K562 (cell line): ENCODE measurements at regions not wholly inside any gene's neighbourhood (a gene's known extent, or its start where the extent isn't known, plus 50 kb on each side); places are given as distances from the start of the nearest gene placed in this dataset.

ENCODE experiments used
- ATAC-seq: fragments of 200-7000 bp; cut with Tn5 transposase; 3 replicates; pipeline ENCODE4 v1.9.1; 2020; ENCODE audit warnings: moderate library complexity
- BruUV-seq: library from RNA; stranded (reverse); fragments of 400-500 nt; replicated peaks from 2 replicates; lab custom pipeline; 2021; lab: Mats Ljungman, UMichigan
- CTCF ChIA-PET: fragments of 300-600 bp; formaldehyde crosslinking; extraction: SDS; loops from one replicate; lab custom pipeline; 2021; ENCODE audit warnings: low intra/inter-chr PET ratio; lab: Yijun Ruan, JAX
- POLR2A ChIA-PET: fragments of 300-600, 350-650 bp; sonication (Branson Sonifier 250); formaldehyde crosslinking; extraction: SDS; loops from one replicate; lab custom pipeline; 2021; ENCODE audit warnings: antibody characterized with exemption, inconsistent platforms; lab: Yijun Ruan, JAX
- DNase-seq, 4 experiments: peaks; one replicate each; pipeline versions ENCODE4 v3.0.0 to v3.0.0-alpha.2; 2011 to 2018; ENCODE audit warnings: low spot score in 3 of 4, mixed read lengths in 3 of 4; ENCODE audit errors: extremely low read depth in 1 of 4
- FAIRE-seq: peaks from 2 replicates; lab custom pipeline; 2011; peaks lifted over from hg19 to GRCh38; lab: Jason Lieb, UNC
- H2AFZ ChIP-seq: 2 replicates; pipeline ENCODE4 v1.6.0; 2011; ENCODE audit warnings: low read depth, low read length, control low read depth, inconsistent platforms
- H3K27ac ChIP-seq: fragments of 200-600 bp; 3 replicates; pipeline ENCODE4 v1.8.0; 2011; ENCODE audit warnings: low read depth, mild to moderate bottlenecking, control low read depth, inconsistent platforms, low read length, moderate library complexity, mixed read lengths; ENCODE audit errors: extremely low read depth
- H3K27me3 ChIP-seq, 2 experiments: fragments of 300-600 bp in 1 of 2; 2 replicates in 1 of 2; 3 replicates in 1 of 2; pipeline versions ENCODE4 v1.6.0 to v1.8.0; 2011; ENCODE audit warnings: inconsistent platforms in 2 of 2, low read length in 2 of 2, mild to moderate bottlenecking in 1 of 2, mixed read lengths in 1 of 2, moderate library complexity in 1 of 2; ENCODE audit not compliant: control insufficient read depth in 2 of 2, insufficient read depth in 2 of 2
- H3K36me3 ChIP-seq: fragments of 300-600 bp; 3 replicates; pipeline ENCODE4 v1.8.0; 2011; ENCODE audit warnings: mild to moderate bottlenecking, low read length, inconsistent platforms; ENCODE audit not compliant: control insufficient read depth, insufficient read depth
- H3K4me1 ChIP-seq, 2 experiments: fragments of 200-600 bp in 1 of 2; replicated peaks in 1 of 2; 2 replicates in 1 of 2; 3 replicates in 1 of 2; pipeline versions ENCODE4 v1.5.1 to v1.8.0; 2011; ENCODE audit warnings: inconsistent platforms in 2 of 2, low read length in 2 of 2, mild to moderate bottlenecking in 1 of 2, mixed read lengths in 1 of 2, moderate library complexity in 1 of 2; ENCODE audit not compliant: control insufficient read depth in 2 of 2, insufficient read depth in 2 of 2
- H3K4me2 ChIP-seq: 2 replicates; pipeline ENCODE4 v1.6.1; 2011; ENCODE audit warnings: low read length, control low read depth, inconsistent platforms, mixed read lengths; ENCODE audit not compliant: insufficient read depth
- H3K4me3 ChIP-seq: fragments of 200-600 bp; sonication (generic), shearing (Covaris generic); 2 replicates; pipeline ENCODE4 v1.5.1; 2016; ENCODE audit warnings: control low read depth, inconsistent platforms
- H3K79me2 ChIP-seq: fragments of 200-600 bp; 3 replicates; pipeline ENCODE4 v1.8.0; 2011; ENCODE audit warnings: low read length, inconsistent platforms; ENCODE audit not compliant: control insufficient read depth, insufficient read depth
- H3K9ac ChIP-seq, 2 experiments: 2 replicates each; pipeline versions ENCODE4 v1.6.0 to v1.6.1; 2011; ENCODE audit warnings: low read depth in 2 of 2, low read length in 2 of 2, control low read depth in 1 of 2, inconsistent platforms in 1 of 2, mild to moderate bottlenecking in 1 of 2, mixed read lengths in 1 of 2; ENCODE audit not compliant: insufficient read depth in 1 of 2
- H3K9me1 ChIP-seq: one replicate; pipeline ENCODE4 v1.6.0; 2011; ENCODE audit warnings: inconsistent platforms, mild to moderate bottlenecking, low read length, moderate library complexity; ENCODE audit not compliant: control insufficient read depth, insufficient read depth
- H3K9me3 ChIP-seq: replicated peaks from 2 replicates; pipeline ENCODE4 v1.5.1; 2011; ENCODE audit warnings: low read depth, low read length, inconsistent platforms; ENCODE audit not compliant: control insufficient read depth, insufficient read depth
- H4K20me1 ChIP-seq: replicated peaks from 2 replicates; pipeline ENCODE4 v1.6.1; 2011; ENCODE audit warnings: low read length, inconsistent platforms, mixed read lengths; ENCODE audit not compliant: control insufficient read depth, insufficient read depth
- ARID2 ChIP-seq: fragments of 450-650 bp; IDR thresholded peaks from 2 replicates; pipeline ENCODE4 v1.6.1; 2017; ENCODE audit warnings: antibody characterized with exemption, mild to moderate bottlenecking
- GTF3C2 ChIP-seq: IDR thresholded peaks from 3 replicates; pipeline ENCODE4 v1.6.1; 2011; ENCODE audit warnings: borderline replicate concordance, mild to moderate bottlenecking, moderate library complexity; ENCODE audit not compliant: insufficient read length; ENCODE audit errors: extremely low read depth
- KLF13 ChIP-seq: fragments of 450-650 bp; IDR thresholded peaks from 2 replicates; pipeline ENCODE4 v1.6.1; 2016; ENCODE audit warnings: missing genetic modification characterization, low read depth, mild to moderate bottlenecking, missing compliant biosample characterization, moderate library complexity, borderline replicate concordance
- NCOA4 ChIP-seq: fragments of 450-650 bp; IDR thresholded peaks from 2 replicates; pipeline ENCODE4 v1.6.1; 2018; ENCODE audit warnings: mild to moderate bottlenecking; ENCODE audit not compliant: partially characterized antibody
- PHB2 ChIP-seq: fragments of 450-650 bp; IDR thresholded peaks from 2 replicates; pipeline ENCODE4 v1.6.1; 2017; ENCODE audit warnings: low read depth
- PHTF2 ChIP-seq: fragments of 250-450 bp; sonication (Bioruptor Pico); IDR thresholded peaks from 2 replicates; pipeline ENCODE4 v1.5.0; 2021; ENCODE audit warnings: mild to moderate bottlenecking
- POLR2AphosphoS2 ChIP-seq: IDR thresholded peaks from 2 replicates; pipeline ENCODE4 v1.6.1; 2012; ENCODE audit warnings: low read length, improper control_type of control experiment
- SMARCA4 ChIP-seq: fragments of 450-650 bp; IDR thresholded peaks from 2 replicates; pipeline ENCODE4 v1.6.1; 2016
- TEAD1 ChIP-seq, 2 experiments: fragments of 450-650 bp in 1 of 2; sonication (generic) in 1 of 2; formaldehyde crosslinking; IDR thresholded peaks; 2 replicates each; pipeline versions ENCODE4 v1.4.0 to v1.8.0; 2020 to 2022; ENCODE audit warnings: mild to moderate bottlenecking in 2 of 2, missing genetic modification reagents in 1 of 2
- ZNF778 ChIP-seq: fragments of 450-650 bp; formaldehyde crosslinking; IDR thresholded peaks from 2 replicates; pipeline ENCODE4 v1.4.0; 2020; ENCODE audit warnings: mild to moderate bottlenecking, moderate library complexity
- WGBS: fragments of 100-300 bp; shearing (Covaris generic); methylation state at CpG from one replicate; pipeline ENCODE4 v1.1.6; 2016; ENCODE audit warnings: low coverage, mixed read lengths; ENCODE audit not compliant: insufficient coverage; ENCODE audit errors: missing lambda C conversion rate; 5-methylcytosine and 5-hydroxymethylcytosine counted together
- in situ Hi-C: fragments of 300-500 bp; cut with MboI; formaldehyde crosslinking; loops from 4 replicates; pipeline ENCODE4 v1.15.0; 2018; ENCODE audit warnings: inconsistent platforms, mixed read lengths
- intact Hi-C: fragments of 100-400 bp; cut with micrococcal nuclease; formaldehyde crosslinking; loops from 2 replicates; pipeline ENCODE4 v1.14.2; 2022

GRCh38 chr9:115540091-115540490 lies 422.1 kb upstream of the TNC start:
- Histone ChIP-seq H3K4me2 (no peak overlapping the region), H2AFZ (no peak overlapping the region), H3K79me2 (no peaks in the 10 kb centered on the region), H3K4me1 (no peaks in the 10 kb centered on the region), H3K9me3 (no peaks in the 10 kb centered on the region), H3K4me3 (no peak overlapping the region), H3K9me1 (no peaks in the 10 kb centered on the region), H3K9ac (no peak overlapping the region), H4K20me1 (no peaks in the 10 kb centered on the region), H3K36me3 (no peaks in the 10 kb centered on the region), H3K27ac (no peak overlapping the region), H3K27me3 (no peaks in the 10 kb centered on the region)
- ChIA-PET POLR2A (no interaction called here), CTCF (no interaction called here)
- WGBS = 0% methylated on average over 2 of the region's 2 CpGs
- ATAC-seq = no peak
- no peak for TF ChIP-seq POLR2AphosphoS2
- TF ChIP-seq ZNF778 = no peak
- TF ChIP-seq PHB2 = no peak
- TF ChIP-seq KLF13 (tag) = no peak
- TF ChIP-seq TEAD1 (CRISPR knock-in tag; IDR thresholded peaks at IDR 0.05) = no peak
- no peak for TF ChIP-seq SMARCA4
- TF ChIP-seq NCOA4 = no peak
- no peak for TF ChIP-seq PHTF2 (CRISPR knock-in tag)
- in situ Hi-C loops (no loop called here), intact Hi-C loops (no loop called here)
- BruUV-seq = no TSS peak
- no peak for DNase-seq
- no peak for FAIRE-seq

GRCh38 chr9:115543511-115543910 lies 425.6 kb upstream of the TNC start:
- Histone ChIP-seq H3K4me2 (no peak overlapping the region), H3K4me3 (no peak overlapping the region), H3K79me2 (no peaks in the 10 kb centered on the region), H3K27ac (no peak overlapping the region)
- CTCF ChIA-PET = no interaction called here
- in situ Hi-C loops = no loop called here
- FAIRE-seq = no peak
- POLR2A ChIA-PET = no interaction called here
- BruUV-seq = no TSS peak
- intact Hi-C loops = no loop called here
- TF ChIP-seq GTF3C2 = no peak
- TF ChIP-seq ARID2 = no peak
- TF ChIP-seq, all 486 proteins: peak for 0
- 0% methylated on average over 1 of the region's 1 CpG for WGBS
- Histone ChIP-seq H3K27me3 (no peaks in the 10 kb centered on the region), H3K9me1 (no peaks in the 10 kb centered on the region), H3K9ac (no peak overlapping the region), H3K36me3 (no peaks in the 10 kb centered on the region), H4K20me1 (no peaks in the 10 kb centered on the region), H3K4me1 (no peaks in the 10 kb centered on the region), H3K9me3 (no peaks in the 10 kb centered on the region), H2AFZ (no peak overlapping the region)
- ATAC-seq (no peak), DNase-seq (no peak)
